ENCODE measurements at regions not wholly inside any gene's neighbourhood (a gene's known extent, or its start where the extent isn't known, plus 50 kb on each side); places are given as distances from the start of the nearest gene placed in this dataset.

GRCh38 chr22:49687786-49688515 is 139.7 kb downstream of the BRD1 start:
- no peaks in the 10 kb centered on the region for H3K27me3 ChIP-seq (ENCODE audit: control insufficient read depth, insufficient read depth, low read length)
- Mint-ChIP-seq H3K27ac (no peak overlapping the region), H3K4me3 (no peak overlapping the region), H3K9me3 (no peaks in the 10 kb centered on the region), H3K27me3 (ENCODE audit: low read depth in 2 of 2) (peaks cover 9 to 21% of the 10 kb centered on the region in 2 donors), H3K36me3 (no peaks in the 10 kb centered on the region), H3K4me1 (no peaks in the 10 kb centered on the region)
- no peak overlapping the region for H3K27ac ChIP-seq (ENCODE audit: low read length)
- intact Hi-C loops (cut with micrococcal nuclease) = no loop called here
- H3K36me3 ChIP-seq (ENCODE audit: control insufficient read depth, insufficient read depth, low read length) = no peaks in the 10 kb centered on the region
- no peaks in the 10 kb centered on the region for H3K9me3 ChIP-seq (ENCODE audit: control insufficient read depth, insufficient read depth, low read length)
- TF ChIP-seq CTCF (IDR thresholded peaks at IDR 0.05) = no peak
- H3K4me3 ChIP-seq (ENCODE audit: low read length) = no peak overlapping the region
- ATAC-seq (no peak), DNase-seq (no peak)
- no peaks in the 10 kb centered on the region for H3K4me1 ChIP-seq (ENCODE audit: control insufficient read depth, insufficient read depth, low read length)
- WGBS (ENCODE audit: insufficient coverage) = 92% methylated on average over 24 of the region's 24 CpGs

GRCh38 chr22:49687333-49687732 is 140.3 kb downstream of the BRD1 start:
- Histone ChIP-seq H3K36me3 (ENCODE audit: control insufficient read depth, insufficient read depth, low read length) (no peaks in the 10 kb centered on the region), H3K4me1 (ENCODE audit: control insufficient read depth, insufficient read depth, low read length) (no peaks in the 10 kb centered on the region), H3K4me3 (ENCODE audit: low read length) (no peak overlapping the region), H3K9me3 (ENCODE audit: control insufficient read depth, insufficient read depth, low read length) (no peaks in the 10 kb centered on the region), H3K27ac (ENCODE audit: low read length) (no peak overlapping the region), H3K27me3 (ENCODE audit: control insufficient read depth, insufficient read depth, low read length) (no peaks in the 10 kb centered on the region)
- Mint-ChIP-seq H3K27ac (no peak overlapping the region), H3K27me3 (ENCODE audit: low read depth in 2 of 2) (peaks cover 9 to 22% of the 10 kb centered on the region in 2 donors), H3K4me1 (no peaks in the 10 kb centered on the region), H3K36me3 (no peaks in the 10 kb centered on the region), H3K9me3 (no peaks in the 10 kb centered on the region), H3K4me3 (no peak overlapping the region)
- DNase-seq = no peak
- ATAC-seq = no peak
- 92% methylated on average over 3 of the region's 3 CpGs for WGBS (ENCODE audit: insufficient coverage)
- no peak for TF ChIP-seq CTCF (IDR thresholded peaks at IDR 0.05)
- intact Hi-C loops (cut with micrococcal nuclease) = no loop called here

- H3K36me3 ChIP-seq (ENCODE audit: control insufficient read depth, insufficient read depth, low read length) = no peaks in the 10 kb centered on the region
- Mint-ChIP-seq H3K4me1 (no peaks in the 10 kb centered on the region), H3K9me3 (no peaks in the 10 kb centered on the region), H3K4me3 (no peak overlapping the region), H3K36me3 (no peaks in the 10 kb centered on the region), H3K27me3 (ENCODE audit: low read depth in 2 of 2) (peaks cover 9 to 22% of the 10 kb centered on the region in 2 donors), H3K27ac (no peak overlapping the region)
- no peak overlapping the region for H3K4me3 ChIP-seq (ENCODE audit: low read length)
- no peaks in the 10 kb centered on the region for H3K9me3 ChIP-seq (ENCODE audit: control insufficient read depth, insufficient read depth, low read length)
- no peaks in the 10 kb centered on the region for H3K27me3 ChIP-seq (ENCODE audit: control insufficient read depth, insufficient read depth, low read length)
- intact Hi-C loops (cut with micrococcal nuclease) = no loop called here
- no peak overlapping the region for H3K27ac ChIP-seq (ENCODE audit: low read length)
- ATAC-seq = no peak
- 91% methylated on average over 22 of the region's 22 CpGs for WGBS (ENCODE audit: insufficient coverage)
- no peak for DNase-seq
- no peaks in the 10 kb centered on the region for H3K4me1 ChIP-seq (ENCODE audit: control insufficient read depth, insufficient read depth, low read length)
- TF ChIP-seq CTCF (IDR thresholded peaks at IDR 0.05) = no peak
Observed at GRCh38 chr22:49686495-49687219, 141.0 kb downstream of the BRD1 start.
